HepG2 (cell line): ENCODE measurements at regions not wholly inside any gene's neighbourhood (a gene's known extent, or its start where the extent isn't known, plus 50 kb on each side); places are given as distances from the start of the nearest gene placed in this dataset.

Experiments
- ARNT ChIP-seq: fragments of 450-650 bp; IDR thresholded peaks from 2 replicates; pipeline ENCODE4 v1.6.1; 2017
- FOSL2 ChIP-seq: sonication (generic); formaldehyde crosslinking; IDR thresholded peaks from 2 replicates; pipeline ENCODE4 v1.4.0; 2020; ENCODE audit warnings: missing genetic modification reagents
- HDAC1 ChIP-seq: sonication (generic); formaldehyde crosslinking; IDR thresholded peaks from 2 replicates; pipeline ENCODE4 v1.5.1; 2020; ENCODE audit warnings: mild to moderate bottlenecking, missing genetic modification reagents
- JUND ChIP-seq: sonication (generic); formaldehyde crosslinking; IDR thresholded peaks from 2 replicates; pipeline ENCODE4 v1.8.0; 2022; ENCODE audit warnings: mild to moderate bottlenecking, missing genetic modification reagents
- KLF15 ChIP-seq: sonication (generic); formaldehyde crosslinking; IDR thresholded peaks from 2 replicates; pipeline ENCODE4 v1.8.1; 2023; ENCODE audit warnings: borderline replicate concordance, mild to moderate bottlenecking, inconsistent platforms, missing genetic modification reagents, mixed read lengths
- KLF6 ChIP-seq: IDR thresholded peaks from 2 replicates; pipeline ENCODE4 v1.8.0; 2016; ENCODE audit warnings: missing biosample characterization, missing genetic modification reagents
- MLX ChIP-seq: IDR thresholded peaks from 2 replicates; pipeline ENCODE4 v1.6.1; 2016
- NCOA5 ChIP-seq: sonication (generic); formaldehyde crosslinking; IDR thresholded peaks from 2 replicates; pipeline ENCODE4 v1.4.0; 2020; ENCODE audit warnings: missing genetic modification reagents
- NR2F6 ChIP-seq, 2 experiments: IDR thresholded peaks; 2 replicates each; pipeline ENCODE4 v1.6.1; 2016; ENCODE audit warnings: antibody characterized with exemption in 1 of 2, mild to moderate bottlenecking in 1 of 2
- PHF8 ChIP-seq: sonication (generic); formaldehyde crosslinking; IDR thresholded peaks from 2 replicates; pipeline ENCODE4 v1.5.0; 2020; ENCODE audit warnings: missing genetic modification reagents
- RXRA ChIP-seq: sonication (generic); formaldehyde crosslinking; IDR thresholded peaks from 2 replicates; pipeline ENCODE4 v1.5.1; 2020; ENCODE audit warnings: missing genetic modification reagents
- SMAD3 ChIP-seq: sonication (generic); formaldehyde crosslinking; IDR thresholded peaks from 2 replicates; pipeline ENCODE4 v1.4.0; 2020; ENCODE audit warnings: missing genetic modification reagents
- SMARCC2 ChIP-seq: fragments of 450-650 bp; IDR thresholded peaks from 2 replicates; pipeline ENCODE4 v1.6.1; 2017; ENCODE audit warnings: antibody characterized with exemption, mild to moderate bottlenecking
- TEAD3 ChIP-seq: optimal IDR thresholded peaks from 2 replicates; pipeline ENCODE3; 2016; ENCODE audit warnings: borderline replicate concordance
- ZFP36L2 ChIP-seq: sonication (generic); formaldehyde crosslinking; IDR thresholded peaks from 2 replicates; pipeline ENCODE4 v1.4.0; 2020; ENCODE audit warnings: missing genetic modification reagents
- ZNF18 ChIP-seq: sonication (generic); formaldehyde crosslinking; IDR thresholded peaks from 2 replicates; pipeline ENCODE4 v1.8.0; 2022; ENCODE audit warnings: mild to moderate bottlenecking, missing genetic modification reagents; ENCODE audit not compliant: insufficient replicate concordance
- ZNF251 ChIP-seq: sonication (generic); formaldehyde crosslinking; IDR thresholded peaks from 2 replicates; pipeline ENCODE4 v1.9.0; 2021; ENCODE audit warnings: mild to moderate bottlenecking, missing genetic modification reagents
- ZNF253 ChIP-seq: sonication (generic); formaldehyde crosslinking; IDR thresholded peaks from 2 replicates; pipeline ENCODE4 v1.8.0; 2022; ENCODE audit warnings: mild to moderate bottlenecking, missing genetic modification reagents, borderline replicate concordance
- ZNF563 ChIP-seq: sonication (generic); formaldehyde crosslinking; IDR thresholded peaks from 2 replicates; pipeline ENCODE4 v1.8.0; 2022; ENCODE audit warnings: mild to moderate bottlenecking, moderate library complexity, missing genetic modification reagents
- ZNF670 ChIP-seq: sonication (generic); formaldehyde crosslinking; IDR thresholded peaks from 2 replicates; pipeline ENCODE4 v1.8.0; 2022; ENCODE audit warnings: mild to moderate bottlenecking, missing genetic modification reagents, borderline replicate concordance
- ZNF792 ChIP-seq: IDR thresholded peaks from 2 replicates; pipeline ENCODE4 v1.6.1; 2016
- ZNF816 ChIP-seq: sonication (generic); formaldehyde crosslinking; IDR thresholded peaks from 2 replicates; pipeline ENCODE4 v1.8.0; 2022; ENCODE audit warnings: missing genetic modification reagents, mild to moderate bottlenecking, borderline replicate concordance
- TF ChIP-seq, protein P1 (sequence below): sonication (generic); formaldehyde crosslinking; IDR thresholded peaks from 2 replicates; pipeline ENCODE4 v1.8.1; 2023; ENCODE audit warnings: mild to moderate bottlenecking, missing genetic modification reagents
- TF ChIP-seq, protein P2 (sequence below), 2 experiments: fragments of 450-650 bp in 1 of 2; sonication (generic) in 1 of 2; formaldehyde crosslinking; IDR thresholded peaks; 2 replicates each; pipeline versions ENCODE4 v1.5.0 to v1.8.0; 2020 to 2022; ENCODE audit warnings: mild to moderate bottlenecking in 1 of 2, missing genetic modification reagents in 1 of 2
- TF ChIP-seq, protein P3 (sequence below): sonication (generic); formaldehyde crosslinking; IDR thresholded peaks from 2 replicates; pipeline ENCODE4 v1.8.1; 2023; ENCODE audit warnings: missing genetic modification reagents, inconsistent platforms, borderline replicate concordance

DNA sequence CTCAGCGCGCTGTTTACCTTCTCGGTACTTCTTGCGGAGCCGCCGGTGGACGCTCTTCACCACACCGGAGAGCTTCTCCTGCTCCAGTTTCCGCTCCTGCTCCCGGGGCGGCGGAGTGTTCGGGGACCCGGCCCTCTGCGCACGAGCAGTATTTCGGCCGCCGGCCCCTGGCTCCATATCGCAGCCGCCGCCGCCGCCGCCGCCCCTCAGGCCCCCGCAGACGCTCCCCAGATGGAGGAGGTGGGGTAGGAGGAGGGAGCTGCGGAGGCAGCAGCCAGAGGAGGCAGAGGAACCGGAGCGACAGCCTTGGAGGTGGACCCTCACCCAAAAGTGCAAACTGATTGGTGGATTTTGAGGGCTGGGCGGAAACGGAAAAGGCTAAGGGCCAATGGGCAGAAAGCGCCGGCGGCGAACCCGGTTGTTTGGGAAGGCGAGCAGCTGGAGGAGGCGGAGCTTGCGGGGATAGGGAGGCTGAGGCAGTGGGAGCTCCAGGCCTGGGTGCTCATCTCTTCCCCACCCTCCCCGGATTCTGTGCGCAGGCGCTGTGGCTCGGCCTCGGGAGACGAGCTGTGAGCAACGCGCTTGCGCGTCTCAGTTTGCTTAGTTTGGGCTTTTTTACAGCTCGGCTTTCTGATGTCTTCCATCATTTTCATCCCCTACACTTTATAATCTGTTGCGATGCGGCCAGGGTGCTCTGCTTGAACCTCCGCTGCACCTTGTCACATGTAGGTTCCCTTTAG, 146.9 kb downstream of the GPR85 start (continued):
- TF ChIP-seq ZNF18 (CRISPR knock-in tag) (no peak), MLX (CRISPR knock-in tag) (no peak), ZNF253 (no peak), ZNF563 (CRISPR knock-in tag) (no peak), ARNT (no peak), KLF6 (CRISPR knock-in tag) (0 out of 2 replicates have a peak, but pooled peaks have one; percentile 53), NCOA5 (CRISPR knock-in tag) (no peak), TEAD3 (CRISPR knock-in tag) (peak; percentile 23), ZNF792 (CRISPR knock-in tag) (no peak), RXRA (CRISPR knock-in tag) (no peak; the same call in 1 of the 2 replicates), FOSL2 (CRISPR knock-in tag) (0 out of 2 replicates have a peak, but pooled peaks have one; percentile 7), KLF15 (CRISPR knock-in tag) (no peak), ZNF251 (CRISPR knock-in tag) (no peak), JUND (CRISPR knock-in tag) (no peak), ZNF670 (CRISPR knock-in tag) (peak; percentile 69; the same call in 1 of the 2 replicates), SMAD3 (CRISPR knock-in tag) (0 out of 2 replicates have a peak, but pooled peaks have one; percentile 41), ZFP36L2 (CRISPR knock-in tag) (no peak), SMARCC2 (no peak), PHF8 (peak; percentile 81), HDAC1 (peak; percentile 75), NR2F6 (IDR thresholded peaks at IDR 0.05) (no peak), NR2F6 (CRISPR knock-in tag; IDR thresholded peaks at IDR 0.05) (no peak), ZNF816 (no peak)
- TF ChIP-seq, protein P1, sequence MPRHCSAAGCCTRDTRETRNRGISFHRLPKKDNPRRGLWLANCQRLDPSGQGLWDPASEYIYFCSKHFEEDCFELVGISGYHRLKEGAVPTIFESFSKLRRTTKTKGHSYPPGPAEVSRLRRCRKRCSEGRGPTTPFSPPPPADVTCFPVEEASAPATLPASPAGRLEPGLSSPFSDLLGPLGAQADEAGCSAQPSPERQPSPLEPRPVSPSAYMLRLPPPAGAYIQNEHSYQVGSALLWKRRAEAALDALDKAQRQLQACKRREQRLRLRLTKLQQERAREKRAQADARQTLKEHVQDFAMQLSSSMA (CRISPR knock-in tag) = no peak
- TF ChIP-seq, protein P2, sequence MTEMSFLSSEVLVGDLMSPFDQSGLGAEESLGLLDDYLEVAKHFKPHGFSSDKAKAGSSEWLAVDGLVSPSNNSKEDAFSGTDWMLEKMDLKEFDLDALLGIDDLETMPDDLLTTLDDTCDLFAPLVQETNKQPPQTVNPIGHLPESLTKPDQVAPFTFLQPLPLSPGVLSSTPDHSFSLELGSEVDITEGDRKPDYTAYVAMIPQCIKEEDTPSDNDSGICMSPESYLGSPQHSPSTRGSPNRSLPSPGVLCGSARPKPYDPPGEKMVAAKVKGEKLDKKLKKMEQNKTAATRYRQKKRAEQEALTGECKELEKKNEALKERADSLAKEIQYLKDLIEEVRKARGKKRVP (CRISPR knock-in tag; IDR thresholded peaks at IDR 0.05) = no peak
- TF ChIP-seq, protein P3, sequence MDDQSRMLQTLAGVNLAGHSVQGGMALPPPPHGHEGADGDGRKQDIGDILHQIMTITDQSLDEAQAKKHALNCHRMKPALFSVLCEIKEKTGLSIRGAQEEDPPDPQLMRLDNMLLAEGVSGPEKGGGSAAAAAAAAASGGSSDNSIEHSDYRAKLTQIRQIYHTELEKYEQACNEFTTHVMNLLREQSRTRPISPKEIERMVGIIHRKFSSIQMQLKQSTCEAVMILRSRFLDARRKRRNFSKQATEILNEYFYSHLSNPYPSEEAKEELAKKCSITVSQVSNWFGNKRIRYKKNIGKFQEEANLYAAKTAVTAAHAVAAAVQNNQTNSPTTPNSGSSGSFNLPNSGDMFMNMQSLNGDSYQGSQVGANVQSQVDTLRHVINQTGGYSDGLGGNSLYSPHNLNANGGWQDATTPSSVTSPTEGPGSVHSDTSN = no peak
